BJ (cell line): ENCODE measurements at regions not wholly inside any gene's neighbourhood (a gene's known extent, or its start where the extent isn't known, plus 50 kb on each side); places are given as distances from the start of the nearest gene placed in this dataset.

ENCODE experiments used
- CTCF ChIA-PET: fragments of 350-600 bp; formaldehyde crosslinking; extraction: SDS; loops from one replicate; lab custom pipeline; 2021; ENCODE audit warnings: antibody characterized with exemption, inconsistent platforms; lab: Yijun Ruan, JAX
- POLR2A ChIA-PET: fragments of 300-600 bp; sonication (Branson Sonifier 250); formaldehyde crosslinking; extraction: SDS; loops from one replicate; lab custom pipeline; 2021; ENCODE audit warnings: antibody characterized with exemption; lab: Charles Lee
- DNase-seq: peaks from one replicate; pipeline ENCODE4 v3.0.0-alpha.2; 2011; ENCODE audit warnings: low read depth
- H3K27me3 ChIP-seq: 2 replicates; pipeline ENCODE4 v1.6.0; 2011; ENCODE audit warnings: low read length; ENCODE audit not compliant: control insufficient read depth, insufficient read depth
- H3K36me3 ChIP-seq: 2 replicates; pipeline ENCODE4 v1.5.1; 2011; ENCODE audit warnings: low read length; ENCODE audit not compliant: control insufficient read depth, insufficient read depth
- H3K4me3 ChIP-seq: 2 replicates; pipeline ENCODE4 v1.5.1; 2011; ENCODE audit warnings: low read depth, mild to moderate bottlenecking, control low read depth, low read length
- TF ChIP-seq, protein P1 (sequence below): IDR thresholded peaks from 2 replicates; pipeline ENCODE4 v1.5.1; 2011; ENCODE audit warnings: low read depth, mild to moderate bottlenecking, control low read depth, inconsistent platforms, low read length, moderate library complexity; ENCODE audit not compliant: insufficient read depth

GRCh38 chr11:128235426-128235825 is 351.9 kb downstream of the ETS1 start:
- POLR2A ChIA-PET = no interaction called here
- DNase-seq = no peak
- CTCF ChIA-PET = no interaction called here
- Histone ChIP-seq H3K36me3 (no peaks in the 10 kb centered on the region), H3K4me3 (no peak overlapping the region), H3K27me3 (no peaks in the 10 kb centered on the region)
- TF ChIP-seq, protein P1, sequence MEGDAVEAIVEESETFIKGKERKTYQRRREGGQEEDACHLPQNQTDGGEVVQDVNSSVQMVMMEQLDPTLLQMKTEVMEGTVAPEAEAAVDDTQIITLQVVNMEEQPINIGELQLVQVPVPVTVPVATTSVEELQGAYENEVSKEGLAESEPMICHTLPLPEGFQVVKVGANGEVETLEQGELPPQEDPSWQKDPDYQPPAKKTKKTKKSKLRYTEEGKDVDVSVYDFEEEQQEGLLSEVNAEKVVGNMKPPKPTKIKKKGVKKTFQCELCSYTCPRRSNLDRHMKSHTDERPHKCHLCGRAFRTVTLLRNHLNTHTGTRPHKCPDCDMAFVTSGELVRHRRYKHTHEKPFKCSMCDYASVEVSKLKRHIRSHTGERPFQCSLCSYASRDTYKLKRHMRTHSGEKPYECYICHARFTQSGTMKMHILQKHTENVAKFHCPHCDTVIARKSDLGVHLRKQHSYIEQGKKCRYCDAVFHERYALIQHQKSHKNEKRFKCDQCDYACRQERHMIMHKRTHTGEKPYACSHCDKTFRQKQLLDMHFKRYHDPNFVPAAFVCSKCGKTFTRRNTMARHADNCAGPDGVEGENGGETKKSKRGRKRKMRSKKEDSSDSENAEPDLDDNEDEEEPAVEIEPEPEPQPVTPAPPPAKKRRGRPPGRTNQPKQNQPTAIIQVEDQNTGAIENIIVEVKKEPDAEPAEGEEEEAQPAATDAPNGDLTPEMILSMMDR = no peak

GRCh38 chr11:128234143-128234542 is 353.2 kb downstream of the ETS1 start:
- POLR2A ChIA-PET = no interaction called here
- TF ChIP-seq, protein P1 = no peak
- Histone ChIP-seq H3K4me3 (no peak overlapping the region), H3K27me3 (no peaks in the 10 kb centered on the region), H3K36me3 (no peaks in the 10 kb centered on the region)
- CTCF ChIA-PET = interaction anchor here (1.4 kb wide), 1 partner anchor 16 kb away, joined by 3 read pairs; no protein-coding TSS in a partner anchor
- DNase-seq = no peak

GRCh38 chr11:128232588-128232987 is 354.8 kb downstream of the ETS1 start:
- POLR2A ChIA-PET = no interaction called here
- TF ChIP-seq, protein P1 = no peak

GRCh38 chr11:128231845-128232410 is 355.4 kb downstream of the ETS1 start:
- H3K27me3 ChIP-seq = no peaks in the 10 kb centered on the region
- ChIA-PET CTCF (no interaction called here), POLR2A (no interaction called here)
- H3K36me3 ChIP-seq = no peaks in the 10 kb centered on the region
- TF ChIP-seq, protein P1 = no peak
- H3K4me3 ChIP-seq = no peak overlapping the region
- DNase-seq = no peak

More at GRCh38 chr11:128232588-128232987, 354.8 kb downstream of the ETS1 start:
- no peak for DNase-seq
- Histone ChIP-seq H3K36me3 (no peaks in the 10 kb centered on the region), H3K27me3 (no peaks in the 10 kb centered on the region), H3K4me3 (no peak overlapping the region)
- CTCF ChIA-PET = no interaction called here

GRCh38 chr11:128227466-128227865 is 359.9 kb downstream of the ETS1 start:
- TF ChIP-seq, protein P1 = no peak
- no peak overlapping the region for H3K4me3 ChIP-seq
- POLR2A ChIA-PET = no interaction called here
- no peak for DNase-seq
- CTCF ChIA-PET = no interaction called here
- H3K36me3 ChIP-seq = no peaks in the 10 kb centered on the region
- H3K27me3 ChIP-seq = no peaks in the 10 kb centered on the region
